GM19238 (cell line): ENCODE measurements at regions not wholly inside any gene's neighbourhood (a gene's known extent, or its start where the extent isn't known, plus 50 kb on each side); places are given as distances from the start of the nearest gene placed in this dataset.
"Not testable (repeated sequence)": the region's sequence is repeated elsewhere in the genome, so short reads cannot be mapped to it uniquely, and the experiment has no call there.

ENCODE experiments used
- DNase-seq: peaks from one replicate; pipeline ENCODE4 v3.0.0; 2011; ENCODE audit warnings: low spot score; ENCODE audit not compliant: insufficient read length

- DNase-seq = no peak
Observed at GRCh38 chr18:55981712-55982475, 393.9 kb upstream of the TCF4 start.

- DNase-seq = no peak
Observed at GRCh38 chr18:55974521-55974920, 386.5 kb upstream of the TCF4 start.

- DNase-seq = no peak
Observed at GRCh38 chr18:55968550-55968949, 380.6 kb upstream of the TCF4 start.

GRCh38 chr18:55967019-55967418 is 379.0 kb upstream of the TCF4 start:
- DNase-seq = no peak

GRCh38 chr18:55964171-55964570 is 376.2 kb upstream of the TCF4 start:
- DNase-seq = no peak

- no peak for DNase-seq
Observed at GRCh38 chr18:55953326-55953725, 365.3 kb upstream of the TCF4 start.

- not testable (repeated sequence) for DNase-seq
Observed at GRCh38 chr18:55951738-55952137, 363.7 kb upstream of the TCF4 start.

GRCh38 chr18:55950379-55951166 is 362.6 kb upstream of the TCF4 start:
- DNase-seq = no peak

GRCh38 chr18:55934821-55935220 is 346.8 kb upstream of the TCF4 start:
- DNase-seq = no peak

- DNase-seq = no peak
Observed at GRCh38 chr18:55932675-55933074, 344.7 kb upstream of the TCF4 start.

- no peak for DNase-seq
Observed at GRCh38 chr18:55927831-55928230, 339.8 kb upstream of the TCF4 start.

- no peak for DNase-seq
Observed at GRCh38 chr18:55925772-55926171, 337.8 kb upstream of the TCF4 start.

GRCh38 chr18:55920063-55920462 is 332.1 kb upstream of the TCF4 start:
- no peak for DNase-seq

- DNase-seq = no peak
Observed at GRCh38 chr18:55918444-55918843, 330.5 kb upstream of the TCF4 start.

GRCh38 chr18:55912919-55913318 is 324.9 kb upstream of the TCF4 start:
- no peak for DNase-seq

GRCh38 chr18:55912071-55912470 is 324.1 kb upstream of the TCF4 start:
- no peak for DNase-seq

- DNase-seq = no peak
Observed at GRCh38 chr18:55910296-55910695, 322.3 kb upstream of the TCF4 start.

GRCh38 chr18:55908901-55909366 is 320.9 kb upstream of the TCF4 start:
- DNase-seq = no peak

GRCh38 chr18:55907453-55908175 is 319.6 kb upstream of the TCF4 start:
- no peak for DNase-seq

GRCh38 chr18:55906536-55906935 is 318.5 kb upstream of the TCF4 start:
- DNase-seq = no peak

GRCh38 chr18:55903911-55904310 is 315.9 kb upstream of the TCF4 start:
- DNase-seq = no peak

GRCh38 chr18:55900380-55900779 is 312.4 kb upstream of the TCF4 start:
- DNase-seq = no peak
